ENCODE measurements at regions not wholly inside any gene's neighbourhood (a gene's known extent, or its start where the extent isn't known, plus 50 kb on each side); places are given as distances from the start of the nearest gene placed in this dataset.
A peak's percentile ranks its signal among the peaks of the same experiment; 100 is the strongest.

- Histone ChIP-seq H3K4me1 (ENCODE audit: control insufficient read depth, extremely low read depth, insufficient read depth, low read length) (no peaks in the 10 kb centered on the region), H3K79me2 (ENCODE audit: control insufficient read depth, insufficient read depth, low read length) (no peaks in the 10 kb centered on the region), H3K27ac (ENCODE audit: control insufficient read depth, insufficient read depth, low read length) (no peak overlapping the region), H3K4me3 (ENCODE audit: control insufficient read depth in 2 of 3, extremely low read depth in 1 of 3, insufficient read depth in 2 of 3, low read depth in 1 of 3, low read length in 3 of 3) (no peak overlapping the region), H4K20me1 (ENCODE audit: control insufficient read depth, extremely low read depth, insufficient read depth, low read length) (no peaks in the 10 kb centered on the region), H2AFZ (ENCODE audit: control insufficient read depth, low read length) (no peak overlapping the region), H3K4me2 (ENCODE audit: control insufficient read depth, extremely low read depth, insufficient read depth, low read depth, low read length) (no peak overlapping the region), H3K27me3 (ENCODE audit: control insufficient read depth, extremely low read depth, insufficient read depth, low read length) (no peaks in the 10 kb centered on the region), H3K9ac (ENCODE audit: control insufficient read depth, extremely low read depth, insufficient read depth, low read length) (no peak overlapping the region), H3K9me3 (ENCODE audit: control insufficient read depth, low read depth, low read length) (no peaks in the 10 kb centered on the region), H3K9me1 (ENCODE audit: control insufficient read depth, extremely low read depth, insufficient read depth, low read length) (no peaks in the 10 kb centered on the region), H3K36me3 (ENCODE audit: control insufficient read depth in 2 of 2, extremely low read depth in 1 of 2, insufficient read depth in 2 of 2, low read length in 2 of 2) (no peaks in the 10 kb centered on the region)
- FAIRE-seq = no peak
- dilution Hi-C loops (cut with MboI; ENCODE audit: extremely low pct_ligation_motif_present, low sequenced_read_pairs) = no loop called here
- no peak for DNase-seq (ENCODE audit: low read depth, low spot score)
- TF ChIP-seq EZH2 (IDR thresholded peaks at IDR 0.05; ENCODE audit: low read length) = no peak
- TF ChIP-seq, protein P1, sequence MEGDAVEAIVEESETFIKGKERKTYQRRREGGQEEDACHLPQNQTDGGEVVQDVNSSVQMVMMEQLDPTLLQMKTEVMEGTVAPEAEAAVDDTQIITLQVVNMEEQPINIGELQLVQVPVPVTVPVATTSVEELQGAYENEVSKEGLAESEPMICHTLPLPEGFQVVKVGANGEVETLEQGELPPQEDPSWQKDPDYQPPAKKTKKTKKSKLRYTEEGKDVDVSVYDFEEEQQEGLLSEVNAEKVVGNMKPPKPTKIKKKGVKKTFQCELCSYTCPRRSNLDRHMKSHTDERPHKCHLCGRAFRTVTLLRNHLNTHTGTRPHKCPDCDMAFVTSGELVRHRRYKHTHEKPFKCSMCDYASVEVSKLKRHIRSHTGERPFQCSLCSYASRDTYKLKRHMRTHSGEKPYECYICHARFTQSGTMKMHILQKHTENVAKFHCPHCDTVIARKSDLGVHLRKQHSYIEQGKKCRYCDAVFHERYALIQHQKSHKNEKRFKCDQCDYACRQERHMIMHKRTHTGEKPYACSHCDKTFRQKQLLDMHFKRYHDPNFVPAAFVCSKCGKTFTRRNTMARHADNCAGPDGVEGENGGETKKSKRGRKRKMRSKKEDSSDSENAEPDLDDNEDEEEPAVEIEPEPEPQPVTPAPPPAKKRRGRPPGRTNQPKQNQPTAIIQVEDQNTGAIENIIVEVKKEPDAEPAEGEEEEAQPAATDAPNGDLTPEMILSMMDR (optimal IDR thresholded peaks at IDR 0.05 in 1 of 3, IDR thresholded peaks at IDR 0.05 in 1 of 3, conservative IDR thresholded peaks at IDR 0.05 in 1 of 3; ENCODE audit: extremely low read depth in 1 of 3, insufficient read depth in 2 of 3, low read length in 3 of 3) = no peak
Observed at GRCh38 chr6:91278416-91278815, 691.5 kb upstream of the MAP3K7 start.

- TF ChIP-seq, protein P1 (optimal IDR thresholded peaks at IDR 0.05 in 1 of 3, IDR thresholded peaks at IDR 0.05 in 1 of 3, conservative IDR thresholded peaks at IDR 0.05 in 1 of 3; ENCODE audit: extremely low read depth in 1 of 3, insufficient read depth in 2 of 3, low read length in 3 of 3) = peak in 1 of 3 experiments; percentile 39
- TF ChIP-seq EZH2 (IDR thresholded peaks at IDR 0.05; ENCODE audit: low read length) = no peak
- no peak for FAIRE-seq
- no peak for DNase-seq (ENCODE audit: low read depth, low spot score)
Observed at GRCh38 chr6:91276315-91276714, 689.4 kb upstream of the MAP3K7 start.

More at GRCh38 chr6:91276315-91276714, 689.4 kb upstream of the MAP3K7 start:
- Histone ChIP-seq H3K79me2 (ENCODE audit: control insufficient read depth, insufficient read depth, low read length) (no peaks in the 10 kb centered on the region), H3K9me3 (ENCODE audit: control insufficient read depth, low read depth, low read length) (no peaks in the 10 kb centered on the region), H3K4me1 (ENCODE audit: control insufficient read depth, extremely low read depth, insufficient read depth, low read length) (no peaks in the 10 kb centered on the region), H3K36me3 (ENCODE audit: control insufficient read depth in 2 of 2, extremely low read depth in 1 of 2, insufficient read depth in 2 of 2, low read length in 2 of 2) (no peaks in the 10 kb centered on the region), H3K27me3 (ENCODE audit: control insufficient read depth, extremely low read depth, insufficient read depth, low read length) (no peaks in the 10 kb centered on the region), H3K4me2 (ENCODE audit: control insufficient read depth, extremely low read depth, insufficient read depth, low read depth, low read length) (no peak overlapping the region), H3K9ac (ENCODE audit: control insufficient read depth, extremely low read depth, insufficient read depth, low read length) (no peak overlapping the region), H3K27ac (ENCODE audit: control insufficient read depth, insufficient read depth, low read length) (no peak overlapping the region), H3K9me1 (ENCODE audit: control insufficient read depth, extremely low read depth, insufficient read depth, low read length) (no peaks in the 10 kb centered on the region), H4K20me1 (ENCODE audit: control insufficient read depth, extremely low read depth, insufficient read depth, low read length) (no peaks in the 10 kb centered on the region), H2AFZ (ENCODE audit: control insufficient read depth, low read length) (no peak overlapping the region), H3K4me3 (ENCODE audit: control insufficient read depth in 2 of 3, extremely low read depth in 1 of 3, insufficient read depth in 2 of 3, low read depth in 1 of 3, low read length in 3 of 3) (no peak overlapping the region)
- dilution Hi-C loops (cut with MboI; ENCODE audit: extremely low pct_ligation_motif_present, low sequenced_read_pairs) = no loop called here

Measured in keratinocyte (primary cell).